WTC11 (cell line): ENCODE measurements at regions not wholly inside any gene's neighbourhood (a gene's known extent, or its start where the extent isn't known, plus 50 kb on each side); places are given as distances from the start of the nearest gene placed in this dataset.
"Not testable (repeated sequence)": the region's sequence is repeated elsewhere in the genome, so short reads cannot be mapped to it uniquely, and the experiment has no call there.

ENCODE experiments used
- ARID4B ChIP-seq: sonication (generic); formaldehyde crosslinking; IDR thresholded peaks from 2 replicates; pipeline ENCODE4 v1.8.0; 2023; ENCODE audit warnings: missing genetic modification reagents, mild to moderate bottlenecking, borderline replicate concordance
- ATF6 ChIP-seq: sonication (generic); formaldehyde crosslinking; IDR thresholded peaks from 2 replicates; pipeline ENCODE4 v1.8.1; 2023; ENCODE audit warnings: mild to moderate bottlenecking, missing genetic modification reagents
- CREM ChIP-seq: sonication (generic); formaldehyde crosslinking; IDR thresholded peaks from 2 replicates; pipeline ENCODE4 v1.8.1; 2022; ENCODE audit warnings: mild to moderate bottlenecking, missing genetic modification reagents, moderate library complexity
- CTCF ChIP-seq: fragments of 200-600 bp; IDR thresholded peaks from 2 replicates; pipeline ENCODE4 v1.8.0; 2022; ENCODE audit warnings: antibody characterized with exemption
- IRF1 ChIP-seq: sonication (generic); formaldehyde crosslinking; IDR thresholded peaks from 2 replicates; pipeline ENCODE4 v1.8.0; 2023; ENCODE audit warnings: missing genetic modification reagents
- IRF2 ChIP-seq: sonication (generic); formaldehyde crosslinking; IDR thresholded peaks from 2 replicates; pipeline ENCODE4 v1.8.0; 2022; ENCODE audit warnings: low read depth, missing genetic modification reagents, borderline replicate concordance
- PRDM15 ChIP-seq: sonication (generic); formaldehyde crosslinking; IDR thresholded peaks from 2 replicates; pipeline ENCODE4 v1.8.0; 2022; ENCODE audit warnings: missing genetic modification reagents
- RELA ChIP-seq: sonication (generic); formaldehyde crosslinking; IDR thresholded peaks from 2 replicates; pipeline ENCODE4 v1.8.1; 2022; ENCODE audit warnings: missing genetic modification reagents, mild to moderate bottlenecking, borderline replicate concordance
- SMAD3 ChIP-seq: sonication (generic); formaldehyde crosslinking; IDR thresholded peaks from 2 replicates; pipeline ENCODE4 v1.8.0; 2022; ENCODE audit warnings: missing genetic modification reagents, mild to moderate bottlenecking, borderline replicate concordance
- TCF7 ChIP-seq: sonication (generic); formaldehyde crosslinking; IDR thresholded peaks from 2 replicates; pipeline ENCODE4 v1.8.0; 2022; ENCODE audit warnings: mild to moderate bottlenecking, low read depth, missing genetic modification reagents, moderate library complexity
- ZNF263 ChIP-seq: sonication (generic); formaldehyde crosslinking; IDR thresholded peaks from 2 replicates; pipeline ENCODE4 v1.8.1; 2022; ENCODE audit warnings: low read depth, mild to moderate bottlenecking, moderate library complexity, missing genetic modification reagents

DNA sequence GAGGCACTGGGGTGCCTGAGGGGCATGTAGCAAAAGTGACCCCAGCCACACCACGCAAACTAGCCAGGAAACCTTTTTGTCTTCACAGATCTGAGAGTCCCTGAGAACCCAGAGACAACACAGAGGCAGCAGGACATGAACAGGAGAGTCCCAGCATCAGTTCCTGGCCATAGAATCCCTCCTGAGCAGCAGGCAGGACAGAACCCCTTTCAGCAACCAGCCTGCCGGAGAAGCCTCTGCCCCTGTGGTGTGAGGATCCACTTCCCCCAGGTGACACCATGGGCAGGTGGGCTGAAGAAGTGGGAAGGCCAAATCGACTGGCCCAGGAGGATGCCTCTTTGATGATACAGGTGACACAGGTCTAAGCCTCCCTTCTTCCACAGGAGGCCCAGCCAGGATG is 65.1 kb upstream of the THOC3 start:
- not testable (repeated sequence) for TF ChIP-seq CTCF; IRF1 (CRISPR knock-in tag); IRF2 (CRISPR knock-in tag); ARID4B (CRISPR knock-in tag); TCF7; ZNF263 (CRISPR knock-in tag); ATF6 (CRISPR knock-in tag); CREM (CRISPR knock-in tag); RELA (CRISPR knock-in tag); SMAD3; PRDM15 (CRISPR knock-in tag)
